NOMO-1 treated with DMSO at 0.1 percent for 48 hours (cell line): ENCODE measurements at regions not wholly inside any gene's neighbourhood (a gene's known extent, or its start where the extent isn't known, plus 50 kb on each side); places are given as distances from the start of the nearest gene placed in this dataset.

Source experiments
- DNase-seq: peaks from one replicate; lab custom pipeline; 2025; ENCODE audit not compliant: unreplicated experiment; lab: John Stamatoyannopoulos, UW

DNA sequence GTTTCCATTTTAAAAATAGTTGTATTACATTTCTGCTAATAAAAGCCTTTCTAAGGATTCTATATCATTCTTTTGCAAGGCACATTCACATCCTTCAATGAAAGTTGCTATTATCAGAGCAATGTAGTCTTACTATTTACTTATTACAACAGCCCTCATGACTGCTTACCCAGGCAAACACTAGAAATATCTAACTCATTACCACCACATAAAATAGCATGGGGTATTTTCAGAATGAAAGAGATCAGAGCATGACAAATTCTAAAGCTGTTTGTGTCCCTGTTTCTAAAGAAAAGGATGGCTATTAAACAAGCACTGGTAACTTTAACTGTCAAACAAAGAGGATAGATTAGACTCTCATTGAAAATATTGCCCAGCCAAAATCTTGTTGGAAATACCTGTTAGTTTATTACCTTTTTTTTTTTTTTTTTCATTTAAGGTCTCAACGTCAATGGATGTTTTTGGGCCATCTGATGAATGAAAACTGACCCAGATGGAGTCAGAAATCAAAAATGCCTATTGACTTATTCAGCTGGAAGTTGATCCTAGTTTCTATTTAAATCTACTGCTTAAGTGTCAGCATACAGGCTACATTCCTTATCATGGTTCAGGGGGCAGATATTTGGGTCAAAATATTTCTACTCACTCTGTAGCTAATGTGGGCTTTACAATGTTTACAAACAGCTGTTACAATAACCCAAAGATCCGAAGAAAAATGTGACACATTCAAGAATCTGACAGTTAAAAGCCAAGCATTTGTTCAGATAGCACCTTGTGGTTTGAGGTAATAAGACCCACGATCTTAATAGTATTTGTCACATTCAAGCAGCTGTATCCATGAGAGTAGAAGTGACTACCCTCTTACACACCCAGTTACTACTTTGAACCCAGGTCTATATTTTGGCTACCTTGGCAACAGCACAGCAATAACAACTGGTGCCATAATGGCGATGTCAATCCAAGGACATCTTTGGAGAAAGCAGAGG is 554.8 kb upstream of the MEF2C start:
- DNase-seq: no peak

DNA sequence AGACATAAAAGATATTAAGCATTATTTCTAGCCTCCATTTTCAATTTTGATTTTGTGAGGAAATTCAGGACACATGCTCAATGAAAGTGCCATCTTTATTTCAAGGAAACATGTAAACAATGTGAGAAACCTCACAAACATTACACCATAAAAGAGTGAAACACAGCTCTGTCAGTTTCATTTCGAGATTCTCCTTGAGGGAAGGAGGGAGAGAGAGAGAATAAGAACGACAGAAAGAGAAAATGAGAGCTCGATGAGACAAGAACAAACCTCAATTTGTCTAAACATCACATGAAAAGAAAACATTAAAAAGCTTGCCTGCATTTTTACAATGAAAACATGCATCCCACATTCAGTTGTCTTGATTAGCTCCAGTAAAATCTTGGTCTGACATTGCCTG is 553.5 kb upstream of the MEF2C start:
- DNase-seq: no peak

DNA sequence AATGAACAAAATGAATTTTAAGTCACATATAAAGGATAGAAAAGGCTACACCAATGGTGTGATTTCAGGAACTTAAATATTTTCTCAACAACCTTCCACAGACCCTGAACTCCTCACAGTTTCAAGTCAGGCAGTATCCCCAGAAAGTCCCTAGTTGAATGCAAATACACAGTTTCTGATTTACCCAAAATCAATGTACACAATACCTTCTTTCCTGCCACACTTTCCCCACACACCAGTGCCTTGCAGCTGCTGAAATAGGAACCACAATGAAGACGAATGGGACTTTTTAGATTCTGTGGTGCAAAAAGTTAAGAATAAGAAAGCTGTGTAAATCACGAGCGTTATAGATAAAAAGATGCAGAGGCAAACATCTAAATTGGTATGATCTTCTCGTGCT is 552.4 kb upstream of the MEF2C start:
- no peak for DNase-seq

DNA sequence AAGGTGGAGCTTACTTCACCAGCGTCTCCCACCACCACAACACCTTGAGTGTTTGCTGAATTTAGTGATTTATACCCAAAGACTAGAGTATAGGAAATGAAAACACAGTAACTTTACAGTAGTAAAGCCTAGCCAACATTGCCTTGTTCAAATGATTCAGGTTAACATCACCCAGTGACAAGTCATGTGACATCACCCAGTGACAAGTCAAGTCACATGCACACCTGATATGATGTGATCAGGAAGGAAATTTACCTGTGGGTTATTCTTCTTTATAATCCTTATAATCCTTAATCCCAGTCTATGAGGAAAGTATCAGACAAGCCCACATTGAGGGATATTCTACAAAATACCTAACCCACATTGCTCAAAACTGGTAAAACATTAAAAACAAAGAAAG is 545.6 kb upstream of the MEF2C start:
- DNase-seq: no peak

DNA sequence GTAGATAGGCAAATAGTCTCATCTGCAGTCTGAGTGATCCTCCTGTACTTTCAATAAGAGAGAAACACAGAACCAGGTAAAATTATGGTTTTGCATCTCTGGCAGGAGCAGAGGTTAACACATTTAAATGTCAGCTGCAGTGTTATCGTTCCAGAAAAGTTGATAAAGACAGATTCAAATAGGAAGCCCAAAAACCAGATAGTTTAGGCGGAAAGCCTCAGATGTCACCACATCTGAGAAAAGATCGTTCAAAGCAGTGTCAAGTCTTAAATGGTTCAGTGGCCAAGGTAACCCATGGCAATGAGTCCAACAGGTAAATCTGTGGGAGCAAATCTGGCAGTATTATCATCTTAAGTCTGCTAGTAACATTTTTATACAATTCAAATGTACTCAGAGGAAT is 542.1 kb upstream of the MEF2C start:
- no peak for DNase-seq

DNA sequence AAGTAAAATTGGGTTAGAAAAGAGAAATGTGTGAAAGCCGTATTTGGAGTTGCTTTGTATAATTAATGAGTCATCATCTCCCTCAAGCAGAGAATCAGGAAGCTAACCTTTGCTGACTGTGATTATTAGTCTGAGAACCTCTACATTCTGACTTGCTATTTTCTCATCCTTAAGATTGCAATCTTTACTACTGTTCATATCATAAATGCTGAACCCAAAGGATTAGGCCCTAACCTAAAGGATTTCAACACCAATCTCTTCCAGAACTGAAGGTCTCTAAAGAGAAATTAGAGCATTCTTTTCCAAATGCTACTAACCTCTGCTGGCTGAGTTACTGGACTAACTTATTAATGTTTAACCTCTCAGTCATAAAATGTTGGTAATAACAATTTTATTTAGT is 538.1 kb upstream of the MEF2C start:
- peak; percentile 75 for DNase-seq

DNA sequence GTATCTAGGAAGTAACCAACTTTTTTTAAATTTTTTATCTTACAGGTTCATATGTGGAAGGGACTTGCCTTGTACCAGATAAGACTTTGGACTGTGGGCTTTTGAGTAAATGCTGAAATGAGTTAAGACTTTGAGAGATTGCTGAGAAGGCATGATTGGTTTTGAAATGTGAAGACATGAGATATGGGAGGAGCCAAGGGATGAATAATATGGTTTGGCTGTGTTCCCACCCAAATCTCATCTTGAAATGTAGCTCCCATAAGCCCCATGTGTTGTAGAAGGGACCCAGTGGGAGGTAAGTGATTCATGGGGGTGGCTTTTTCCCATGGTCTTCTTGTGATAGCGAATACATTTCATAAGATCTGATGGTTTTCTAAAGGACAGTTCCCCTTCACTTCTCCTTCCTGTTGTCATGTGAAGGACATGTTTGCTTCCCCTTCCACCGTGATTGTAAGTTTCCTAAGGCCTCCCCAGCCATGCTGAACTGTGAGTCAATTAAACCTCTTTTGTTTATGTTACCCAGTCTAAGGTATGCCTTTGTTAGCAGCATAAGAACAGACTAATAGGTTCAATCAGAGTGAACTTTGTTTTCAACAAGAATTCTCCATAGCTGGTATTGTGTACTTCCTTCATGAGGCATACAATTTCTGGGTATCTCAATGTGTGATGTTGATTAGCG is 535.6 kb upstream of the MEF2C start:
- peak; percentile 52 for DNase-seq

DNA sequence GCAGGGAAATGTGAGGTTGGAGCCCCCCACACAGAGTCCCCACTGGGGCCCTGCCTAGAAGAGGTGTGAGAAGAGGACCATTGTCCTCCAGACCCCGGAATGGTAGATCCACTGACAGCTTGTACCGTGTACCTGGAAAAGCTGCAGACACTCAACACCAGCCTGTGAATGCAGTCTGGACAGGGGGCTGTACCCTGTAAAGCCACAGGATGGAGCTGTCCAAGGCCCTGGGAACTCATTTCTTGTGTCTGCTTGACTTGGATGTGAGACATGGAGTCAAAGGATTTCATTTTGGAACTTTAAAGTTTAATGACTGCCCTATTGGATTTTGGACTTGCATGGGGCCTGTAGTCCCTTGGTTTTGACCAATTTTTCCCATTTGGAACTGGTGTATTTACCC is 535.0 kb upstream of the MEF2C start:
- no peak for DNase-seq

DNA sequence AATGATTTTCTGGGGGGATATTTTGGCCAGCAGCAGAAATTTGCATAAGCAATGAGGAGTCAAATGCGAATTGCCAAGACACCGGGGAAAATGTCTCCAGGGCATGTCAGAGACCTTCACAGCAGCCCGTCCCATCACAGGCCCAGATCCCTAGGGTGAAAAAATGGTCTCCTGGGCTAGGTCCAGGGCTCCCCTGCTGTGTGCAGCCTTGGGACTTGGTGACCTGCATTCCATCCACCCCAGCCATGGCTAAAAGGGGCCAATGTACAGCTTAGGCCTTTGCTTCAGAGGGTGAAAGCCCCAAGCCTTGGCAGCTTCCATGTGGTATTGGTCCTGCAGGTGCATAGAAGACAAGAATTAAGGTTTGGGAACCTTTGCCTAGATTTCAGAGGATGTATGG is 534.5 kb upstream of the MEF2C start:
- DNase-seq: no peak

DNA sequence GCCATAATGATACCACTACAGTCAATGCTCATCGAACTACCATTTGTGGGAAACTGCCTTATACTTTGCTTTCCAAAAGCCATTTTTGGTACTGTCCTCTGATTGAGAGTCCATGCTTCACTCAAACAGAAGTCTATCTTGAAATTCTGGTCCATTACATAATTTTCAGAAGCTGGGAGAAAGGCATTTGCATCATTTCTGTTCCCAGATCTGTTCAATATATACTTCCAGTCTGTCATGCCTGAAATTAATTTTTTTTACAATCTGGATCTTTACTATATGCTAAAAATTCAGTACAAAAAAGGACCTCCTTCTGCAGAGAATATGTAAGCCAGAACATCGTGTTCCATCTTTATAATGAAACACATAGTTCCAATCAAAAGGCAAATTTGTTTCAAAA is 528.9 kb upstream of the MEF2C start:
- no peak for DNase-seq

DNA sequence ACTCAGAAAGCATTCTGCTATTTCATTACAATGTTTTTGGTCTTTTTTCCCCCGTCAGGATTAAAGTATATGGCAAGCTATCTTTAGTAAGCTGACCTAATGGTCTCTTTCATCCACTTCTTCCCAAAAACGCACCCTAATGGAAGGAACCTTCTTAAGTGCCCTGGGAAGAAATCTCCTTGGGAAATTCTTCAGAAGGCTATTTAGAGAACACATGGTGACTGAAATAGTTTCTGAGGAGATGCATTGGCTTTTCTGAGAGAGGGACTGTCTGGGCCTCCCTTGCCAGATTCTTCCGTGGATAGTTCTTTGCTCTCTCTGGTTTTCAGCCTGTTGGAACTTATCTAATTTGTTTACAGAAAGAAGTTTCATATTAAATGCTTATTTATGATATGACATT is 524.1 kb upstream of the MEF2C start:
- DNase-seq: no peak

DNA sequence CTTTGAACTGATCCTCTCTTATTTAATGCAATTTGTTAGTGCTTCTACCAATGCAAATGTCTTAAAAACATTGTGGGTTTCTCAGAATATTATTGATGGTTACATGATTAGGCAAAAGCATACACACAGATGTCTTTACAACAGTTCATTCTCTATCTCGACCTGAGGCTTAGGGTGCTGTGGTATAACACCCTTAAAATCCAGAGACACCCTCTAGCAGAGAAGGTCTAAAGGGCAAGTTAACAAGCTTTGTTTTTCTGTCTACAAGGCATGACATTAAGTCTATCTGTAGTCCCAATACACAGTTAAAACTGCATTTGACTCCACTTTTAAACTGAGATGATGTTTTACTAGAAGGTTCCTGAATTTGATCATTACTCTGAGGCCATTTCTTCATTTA is 518.7 kb upstream of the MEF2C start:
- DNase-seq: no peak

DNA sequence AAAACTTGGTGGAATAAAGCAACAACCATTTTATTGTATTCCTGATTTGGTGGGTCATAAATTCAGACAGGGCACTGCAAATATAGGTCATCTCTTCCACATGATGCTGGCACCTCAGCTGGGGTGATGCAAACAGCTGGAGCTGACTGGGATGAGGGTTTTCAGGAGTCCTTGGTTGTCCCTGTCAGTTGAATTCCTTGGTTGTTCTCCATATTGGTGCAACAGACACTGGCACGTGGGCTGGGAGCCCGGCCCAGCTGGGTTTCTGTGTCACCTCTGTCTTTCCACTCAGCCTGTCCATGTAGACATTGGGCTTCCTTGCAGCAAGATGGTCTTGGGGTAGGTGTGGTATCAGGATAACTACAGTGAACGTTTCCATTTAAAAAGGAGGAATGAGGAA is 518.0 kb upstream of the MEF2C start:
- DNase-seq: no peak

DNA sequence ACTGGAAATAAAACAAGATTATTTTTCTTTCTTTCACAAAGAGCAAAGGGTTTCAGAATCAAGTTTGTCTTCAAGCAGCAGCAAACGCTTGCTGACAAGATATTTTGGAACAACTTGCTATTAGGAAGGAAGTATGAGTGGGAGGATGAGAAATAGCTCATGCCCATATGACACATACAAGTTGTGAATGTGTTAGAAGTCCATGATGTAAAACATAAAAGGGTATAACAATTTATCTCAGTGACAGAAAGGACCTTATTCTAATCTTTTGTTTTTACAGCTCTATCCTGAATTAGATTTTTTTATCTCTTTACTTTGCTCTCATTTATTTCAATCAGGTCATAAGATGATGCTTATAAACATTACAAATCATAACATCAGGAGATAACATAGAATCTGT is 516.6 kb upstream of the MEF2C start:
- no peak for DNase-seq

DNA sequence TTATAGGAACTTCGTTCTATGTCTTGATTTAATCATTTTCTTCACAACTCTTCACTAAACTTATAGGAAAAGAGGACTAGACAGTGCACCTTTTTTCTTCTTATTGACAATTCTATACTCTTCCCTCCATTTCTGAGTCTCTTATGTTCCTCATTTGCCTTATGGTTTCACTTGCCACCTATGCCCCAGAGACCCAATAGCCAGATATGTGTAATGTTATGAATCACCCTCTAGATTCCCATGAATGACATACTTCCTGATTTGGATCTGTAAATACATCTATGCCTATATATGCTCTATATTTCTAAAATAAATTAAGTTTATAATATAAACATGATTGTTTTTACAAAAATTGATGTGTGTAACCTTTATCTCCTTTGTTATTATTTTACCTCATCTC is 514.1 kb upstream of the MEF2C start:
- peak; percentile 69 for DNase-seq

DNA sequence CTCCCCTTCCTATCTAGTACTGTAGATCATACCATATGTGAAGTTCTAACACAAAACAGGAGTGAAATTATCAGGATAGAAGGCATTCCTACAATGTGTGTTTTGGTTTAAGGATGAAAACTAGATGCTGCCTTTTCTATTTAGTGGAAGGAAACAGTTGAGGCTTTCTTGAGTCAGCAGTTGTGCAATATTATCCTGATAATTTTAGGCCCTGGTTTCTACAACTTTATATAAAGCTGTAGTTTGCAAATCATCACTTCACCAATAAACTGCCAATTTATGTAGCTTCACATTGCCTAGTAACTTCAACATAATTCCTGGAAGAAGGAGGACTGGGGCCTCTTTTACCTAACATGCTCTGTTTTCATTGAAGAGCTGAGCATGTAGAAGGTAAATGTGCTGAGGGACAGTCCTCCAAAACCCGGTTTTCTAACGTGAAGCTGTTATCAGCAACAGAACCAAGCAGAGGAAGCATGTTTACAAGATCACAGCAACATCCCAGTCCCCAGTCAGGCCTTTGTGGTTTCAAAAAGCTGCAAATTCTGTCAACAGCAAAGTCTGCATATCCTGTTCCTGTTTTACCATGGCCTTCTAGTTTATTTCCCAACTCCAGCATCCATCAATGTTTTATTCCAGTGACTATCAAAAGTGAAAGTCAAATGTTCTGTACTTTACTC is 513.4 kb upstream of the MEF2C start:
- peak; percentile 94 for DNase-seq

DNA sequence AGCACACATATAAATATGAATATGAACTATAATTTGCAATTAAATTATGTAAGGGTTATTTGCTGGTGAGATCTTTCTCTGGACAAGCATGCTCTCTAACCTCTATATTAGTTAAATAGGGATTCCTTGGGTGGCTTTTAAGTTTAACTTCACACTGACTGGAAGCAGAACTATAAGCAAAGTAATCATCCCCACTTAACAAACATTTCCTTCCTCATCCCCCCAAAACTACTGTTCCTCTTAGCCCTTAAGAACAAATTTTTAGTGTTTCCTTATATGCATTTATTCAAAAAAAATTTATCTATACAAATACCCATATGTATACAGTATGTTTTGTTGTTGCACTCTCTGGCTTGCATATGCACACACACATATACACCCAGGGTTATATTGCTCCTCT is 512.1 kb upstream of the MEF2C start:
- DNase-seq: peak; percentile 3

DNA sequence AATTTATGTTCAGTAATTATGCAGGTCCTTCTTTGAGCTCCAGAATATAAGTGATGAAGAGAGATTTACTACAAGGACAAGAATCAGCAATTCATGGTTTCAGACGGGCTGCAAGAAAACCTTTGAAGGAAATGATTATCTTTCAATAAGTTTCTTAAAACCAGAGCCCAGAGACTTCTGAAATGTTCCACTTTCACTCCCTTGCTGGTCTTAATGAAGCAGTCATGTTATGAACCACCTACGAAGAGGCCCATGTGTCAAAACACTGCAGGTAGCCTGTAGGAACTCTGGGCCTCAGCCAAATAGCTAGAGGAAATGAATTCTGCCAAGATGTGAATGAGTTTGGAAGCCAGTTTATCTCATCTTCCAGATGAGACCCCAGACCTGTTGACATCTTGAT is 505.9 kb upstream of the MEF2C start:
- DNase-seq: no peak

DNA sequence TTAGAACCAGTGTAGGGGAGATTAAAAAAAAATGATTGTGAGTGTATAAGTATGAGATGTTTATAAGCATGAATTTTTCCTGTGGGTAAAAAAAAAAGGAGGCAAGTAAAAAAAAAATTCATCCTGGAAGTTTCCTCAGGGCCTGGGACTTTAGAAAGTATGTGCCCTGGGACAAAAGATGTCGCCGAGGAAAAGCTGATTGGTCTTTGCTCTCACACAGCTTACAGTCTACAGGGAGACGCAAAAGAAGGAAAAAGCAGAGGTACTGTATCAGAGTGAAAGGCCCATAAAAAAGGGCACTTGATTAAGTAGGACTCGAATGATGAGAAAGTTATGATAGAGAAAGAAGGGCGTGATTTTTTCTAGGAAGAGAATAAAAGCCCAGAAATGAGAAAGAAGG is 501.4 kb upstream of the MEF2C start:
- DNase-seq: no peak

DNA sequence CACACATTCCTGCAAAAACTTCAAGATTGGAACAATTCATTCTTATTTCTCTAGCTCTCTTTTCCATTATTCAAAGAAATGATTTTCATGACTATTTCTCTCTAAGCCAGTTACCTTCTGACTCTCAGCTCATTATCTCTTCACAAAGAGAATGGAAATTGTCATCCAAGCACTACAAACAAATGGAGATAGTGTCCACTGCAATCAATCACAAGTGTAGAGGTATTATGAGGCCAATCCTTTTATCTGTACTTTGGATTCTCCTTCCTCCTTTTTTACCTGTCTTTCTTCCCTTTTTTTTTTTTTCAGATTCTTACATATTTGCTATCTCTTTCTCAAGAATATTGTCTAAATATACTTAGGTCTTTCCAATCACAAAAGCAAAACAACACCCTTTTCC is 497.7 kb upstream of the MEF2C start:
- no peak for DNase-seq

DNA sequence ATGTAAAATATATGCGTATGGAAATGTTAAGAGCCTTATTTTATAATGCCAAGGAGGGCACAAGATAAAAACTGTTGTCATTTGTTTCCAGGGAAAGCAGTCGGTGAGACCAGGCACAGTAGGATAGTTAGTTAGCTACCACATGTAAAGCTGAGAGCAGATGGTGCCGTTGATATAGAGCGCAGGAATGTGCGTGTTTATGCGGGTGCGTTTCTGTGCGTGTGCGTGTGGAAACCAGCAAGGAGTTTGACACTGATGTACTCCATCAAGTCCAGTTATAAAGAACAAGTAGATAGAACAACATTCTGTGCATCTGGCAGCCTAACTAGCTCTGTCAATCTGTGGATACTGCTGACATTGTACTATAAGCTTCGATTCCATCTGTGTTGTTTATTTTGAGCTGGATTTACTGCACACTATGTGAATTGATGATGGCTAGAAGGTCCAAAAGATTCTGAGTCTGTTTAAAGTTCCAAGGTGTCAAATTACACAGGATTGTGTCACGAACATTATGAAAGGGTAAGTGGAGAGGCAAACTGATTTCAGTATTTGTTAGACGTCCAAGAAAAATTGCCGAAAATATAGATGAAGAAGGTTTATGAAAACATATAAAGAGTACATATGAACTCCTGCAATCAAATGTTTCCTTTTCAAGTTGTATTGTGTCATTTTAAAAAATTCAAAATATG is 494.9 kb upstream of the MEF2C start:
- DNase-seq: no peak
